ENCODE measurements at regions not wholly inside any gene's neighbourhood (a gene's known extent, or its start where the extent isn't known, plus 50 kb on each side); places are given as distances from the start of the nearest gene placed in this dataset.

DNA sequence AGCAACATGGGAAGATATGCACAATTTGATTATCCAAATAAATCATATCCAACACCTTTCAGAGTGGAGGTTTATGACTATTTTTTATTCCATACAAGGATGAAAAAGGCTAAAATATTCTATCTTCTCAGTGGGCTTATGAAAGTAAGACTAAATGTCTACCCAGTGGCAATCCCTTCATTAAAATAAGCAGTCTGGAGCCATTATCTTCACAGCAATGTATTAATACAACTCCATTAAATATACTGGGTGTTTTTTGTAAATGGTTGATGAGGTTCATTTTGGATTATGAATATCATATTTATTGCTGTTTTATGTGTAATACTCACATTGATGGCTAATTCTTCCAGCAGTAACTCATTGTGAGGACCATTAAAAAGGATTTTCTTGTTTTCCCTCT, 352.7 kb upstream of the SOX11 start (continued):
- TF ChIP-seq, protein P1, sequence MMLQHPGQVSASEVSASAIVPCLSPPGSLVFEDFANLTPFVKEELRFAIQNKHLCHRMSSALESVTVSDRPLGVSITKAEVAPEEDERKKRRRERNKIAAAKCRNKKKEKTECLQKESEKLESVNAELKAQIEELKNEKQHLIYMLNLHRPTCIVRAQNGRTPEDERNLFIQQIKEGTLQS (CRISPR knock-in tag; IDR thresholded peaks at IDR 0.05) = no peak
- TF ChIP-seq ZNF7 (CRISPR knock-in tag; IDR thresholded peaks at IDR 0.05) = no peak
- TF ChIP-seq NR1H2 (CRISPR knock-in tag; IDR thresholded peaks at IDR 0.05; ENCODE audit: borderline replicate concordance, low read depth) = no peak

DNA sequence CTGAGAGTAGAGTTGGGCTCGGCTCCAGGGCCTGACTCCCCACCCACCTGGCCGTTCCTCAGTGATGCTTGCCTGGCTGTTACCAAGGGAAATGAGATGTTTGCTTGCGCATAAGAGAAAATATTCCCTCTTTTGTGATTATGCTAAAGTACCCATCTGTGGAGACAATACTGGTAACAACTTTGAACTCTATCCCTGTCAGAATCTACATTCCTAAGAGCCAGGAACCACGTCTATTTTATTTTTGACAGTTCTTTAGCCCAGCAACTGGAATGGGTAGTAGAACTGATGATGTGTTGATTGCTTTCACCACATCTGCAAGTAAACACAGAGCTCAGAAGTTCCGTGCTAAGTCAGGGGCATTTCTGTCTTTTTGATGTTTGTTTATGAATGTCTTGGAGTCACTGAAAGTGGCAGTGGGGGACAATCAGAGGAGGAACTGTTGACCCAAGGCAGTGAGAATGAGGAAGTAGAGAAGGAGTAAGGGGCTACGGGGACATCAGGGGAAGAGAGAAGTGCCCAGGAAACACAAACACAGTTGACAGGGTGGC, 348.3 kb upstream of the SOX11 start:
- Histone ChIP-seq H3K36me3 (replicated peaks in 1 of 2; ENCODE audit: control insufficient read depth in 1 of 2, insufficient read depth in 2 of 2, low read length in 2 of 2) (no peaks in the 10 kb centered on the region), H3K9ac (ENCODE audit: insufficient read depth, low read depth, low read length) (no peak overlapping the region), H3K27me3 (ENCODE audit: control insufficient read depth in 1 of 2, insufficient read depth in 2 of 2, low read length in 2 of 2) (no peaks in the 10 kb centered on the region), H3K4me3 (replicated peaks in 1 of 3; ENCODE audit: insufficient read depth in 1 of 3, low read depth in 2 of 3, low read length in 3 of 3) (no peak overlapping the region), H3K4me1 (ENCODE audit: insufficient read depth, low read length) (no peaks in the 10 kb centered on the region), H3K79me2 (ENCODE audit: insufficient read depth, low read length) (no peaks in the 10 kb centered on the region), H3K27ac (ENCODE audit: extremely low read length, insufficient read depth, low read length) (no peak overlapping the region), H2AFZ (ENCODE audit: low read length) (no peak overlapping the region), H3K4me2 (ENCODE audit: low read depth, low read length) (no peak overlapping the region), H3K9me3 (ENCODE audit: low read length) (peaks cover 19% of the 10 kb centered on the region), H4K20me1 (ENCODE audit: insufficient read depth, low read length) (no peaks in the 10 kb centered on the region)
- no peak for DNase-seq (ENCODE audit: low spot score)
- TF ChIP-seq SMYD3 (CRISPR knock-in tag; IDR thresholded peaks at IDR 0.05) (no peak), GABPA (IDR thresholded peaks at IDR 0.05; ENCODE audit: low read depth, low read length) (no peak), GABPA (CRISPR knock-in tag; IDR thresholded peaks at IDR 0.05; ENCODE audit: low read depth) (no peak)
- intact Hi-C loops (cut with micrococcal nuclease; ENCODE audit: unreplicated experiment) = no loop called here
- FAIRE-seq = no peak
- ChIA-PET POLR2A (no interaction called here), CTCF (ENCODE audit: low intra/inter-chr PET ratio, low total read pairs) (no interaction called here)
- in situ Hi-C loops (cut with HindIII; ENCODE audit: extremely low pct_ligation_motif_present, low pct_unique_long_range_greater_than_20kb) = no loop called here
- BruUV-seq (replicated peaks) = no TSS peak
- 22% methylated on average over 6 of the region's 6 CpGs for WGBS (ENCODE audit: low lambda C conversion rate)
- no peak for ATAC-seq

DNA sequence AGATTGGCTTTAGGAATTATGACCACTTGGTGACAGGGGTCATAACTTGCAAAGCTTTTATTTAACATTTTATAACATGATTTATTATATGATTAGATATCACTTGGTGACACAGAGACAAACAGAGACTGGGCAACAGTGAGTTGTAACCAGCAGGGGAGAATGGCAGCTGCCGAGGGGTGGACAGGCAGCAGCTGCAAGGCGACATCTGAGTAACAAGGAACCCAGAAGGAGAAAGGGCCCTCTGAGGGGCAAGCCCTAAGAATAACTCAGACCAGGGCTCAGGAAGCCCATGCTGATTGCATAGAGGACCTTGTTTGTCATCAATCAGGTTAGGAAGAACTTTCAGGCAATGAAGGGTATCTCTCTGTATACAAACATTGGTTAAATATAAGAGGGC, 339.9 kb upstream of the SOX11 start:
- Histone ChIP-seq H3K4me2 (ENCODE audit: low read depth, low read length) (no peak overlapping the region), H3K79me2 (ENCODE audit: insufficient read depth, low read length) (no peaks in the 10 kb centered on the region), H3K9ac (ENCODE audit: insufficient read depth, low read depth, low read length) (no peak overlapping the region), H3K36me3 (replicated peaks in 1 of 2; ENCODE audit: control insufficient read depth in 1 of 2, insufficient read depth in 2 of 2, low read length in 2 of 2) (no peaks in the 10 kb centered on the region), H2AFZ (ENCODE audit: low read length) (no peak overlapping the region), H3K27me3 (ENCODE audit: control insufficient read depth in 1 of 2, insufficient read depth in 2 of 2, low read length in 2 of 2) (no peaks in the 10 kb centered on the region), H3K4me3 (replicated peaks in 1 of 3; ENCODE audit: insufficient read depth in 1 of 3, low read depth in 2 of 3, low read length in 3 of 3) (no peak overlapping the region), H4K20me1 (ENCODE audit: insufficient read depth, low read length) (no peaks in the 10 kb centered on the region), H3K9me3 (ENCODE audit: low read length) (peaks cover 21% of the 10 kb centered on the region), H3K27ac (ENCODE audit: extremely low read length, insufficient read depth, low read length) (no peak overlapping the region), H3K4me1 (ENCODE audit: insufficient read depth, low read length) (no peaks in the 10 kb centered on the region)
- intact Hi-C loops (cut with micrococcal nuclease; ENCODE audit: unreplicated experiment) (no loop called here), in situ Hi-C loops (cut with HindIII; ENCODE audit: extremely low pct_ligation_motif_present, low pct_unique_long_range_greater_than_20kb) (no loop called here)
- POLR2A ChIA-PET = no interaction called here
- 28% methylated on average over 2 of the region's 2 CpGs for whole genome bisulfite sequencing (ENCODE audit: low lambda C conversion rate)
- no TSS peak for BruUV-seq (replicated peaks)
- DNase-seq (ENCODE audit: low spot score) (no peak), FAIRE-seq (no peak), ATAC-seq (no peak)
- CTCF ChIA-PET (ENCODE audit: low intra/inter-chr PET ratio, low total read pairs) = no interaction called here
- TF ChIP-seq, protein P2, sequence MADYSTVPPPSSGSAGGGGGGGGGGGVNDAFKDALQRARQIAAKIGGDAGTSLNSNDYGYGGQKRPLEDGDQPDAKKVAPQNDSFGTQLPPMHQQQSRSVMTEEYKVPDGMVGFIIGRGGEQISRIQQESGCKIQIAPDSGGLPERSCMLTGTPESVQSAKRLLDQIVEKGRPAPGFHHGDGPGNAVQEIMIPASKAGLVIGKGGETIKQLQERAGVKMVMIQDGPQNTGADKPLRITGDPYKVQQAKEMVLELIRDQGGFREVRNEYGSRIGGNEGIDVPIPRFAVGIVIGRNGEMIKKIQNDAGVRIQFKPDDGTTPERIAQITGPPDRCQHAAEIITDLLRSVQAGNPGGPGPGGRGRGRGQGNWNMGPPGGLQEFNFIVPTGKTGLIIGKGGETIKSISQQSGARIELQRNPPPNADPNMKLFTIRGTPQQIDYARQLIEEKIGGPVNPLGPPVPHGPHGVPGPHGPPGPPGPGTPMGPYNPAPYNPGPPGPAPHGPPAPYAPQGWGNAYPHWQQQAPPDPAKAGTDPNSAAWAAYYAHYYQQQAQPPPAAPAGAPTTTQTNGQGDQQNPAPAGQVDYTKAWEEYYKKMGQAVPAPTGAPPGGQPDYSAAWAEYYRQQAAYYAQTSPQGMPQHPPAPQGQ (CRISPR knock-in tag; IDR thresholded peaks at IDR 0.05; ENCODE audit: borderline replicate concordance) = no peak
- TF ChIP-seq NR2C2 (CRISPR knock-in tag; IDR thresholded peaks at IDR 0.05; ENCODE audit: borderline replicate concordance) (no peak), ZBTB1 (CRISPR knock-in tag; IDR thresholded peaks at IDR 0.05; ENCODE audit: borderline replicate concordance) (no peak), GTF2F1 (IDR thresholded peaks at IDR 0.05; ENCODE audit: low read length) (no peak), ARNT (IDR thresholded peaks at IDR 0.05) (no peak)
- TF ChIP-seq, protein P3, sequence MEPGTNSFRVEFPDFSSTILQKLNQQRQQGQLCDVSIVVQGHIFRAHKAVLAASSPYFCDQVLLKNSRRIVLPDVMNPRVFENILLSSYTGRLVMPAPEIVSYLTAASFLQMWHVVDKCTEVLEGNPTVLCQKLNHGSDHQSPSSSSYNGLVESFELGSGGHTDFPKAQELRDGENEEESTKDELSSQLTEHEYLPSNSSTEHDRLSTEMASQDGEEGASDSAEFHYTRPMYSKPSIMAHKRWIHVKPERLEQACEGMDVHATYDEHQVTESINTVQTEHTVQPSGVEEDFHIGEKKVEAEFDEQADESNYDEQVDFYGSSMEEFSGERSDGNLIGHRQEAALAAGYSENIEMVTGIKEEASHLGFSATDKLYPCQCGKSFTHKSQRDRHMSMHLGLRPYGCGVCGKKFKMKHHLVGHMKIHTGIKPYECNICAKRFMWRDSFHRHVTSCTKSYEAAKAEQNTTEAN (CRISPR knock-in tag; conservative IDR thresholded peaks at IDR 0.05) = no peak
- TF ChIP-seq, protein P4, sequence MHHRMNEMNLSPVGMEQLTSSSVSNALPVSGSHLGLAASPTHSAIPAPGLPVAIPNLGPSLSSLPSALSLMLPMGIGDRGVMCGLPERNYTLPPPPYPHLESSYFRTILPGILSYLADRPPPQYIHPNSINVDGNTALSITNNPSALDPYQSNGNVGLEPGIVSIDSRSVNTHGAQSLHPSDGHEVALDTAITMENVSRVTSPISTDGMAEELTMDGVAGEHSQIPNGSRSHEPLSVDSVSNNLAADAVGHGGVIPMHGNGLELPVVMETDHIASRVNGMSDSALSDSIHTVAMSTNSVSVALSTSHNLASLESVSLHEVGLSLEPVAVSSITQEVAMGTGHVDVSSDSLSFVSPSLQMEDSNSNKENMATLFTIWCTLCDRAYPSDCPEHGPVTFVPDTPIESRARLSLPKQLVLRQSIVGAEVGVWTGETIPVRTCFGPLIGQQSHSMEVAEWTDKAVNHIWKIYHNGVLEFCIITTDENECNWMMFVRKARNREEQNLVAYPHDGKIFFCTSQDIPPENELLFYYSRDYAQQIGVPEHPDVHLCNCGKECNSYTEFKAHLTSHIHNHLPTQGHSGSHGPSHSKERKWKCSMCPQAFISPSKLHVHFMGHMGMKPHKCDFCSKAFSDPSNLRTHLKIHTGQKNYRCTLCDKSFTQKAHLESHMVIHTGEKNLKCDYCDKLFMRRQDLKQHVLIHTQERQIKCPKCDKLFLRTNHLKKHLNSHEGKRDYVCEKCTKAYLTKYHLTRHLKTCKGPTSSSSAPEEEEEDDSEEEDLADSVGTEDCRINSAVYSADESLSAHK (CRISPR knock-in tag; IDR thresholded peaks at IDR 0.05; ENCODE audit: borderline replicate concordance) = no peak
